Amygdala (tissue), 56 donors: ENCODE measurements at regions not wholly inside any gene's neighbourhood (a gene's known extent, or its start where the extent isn't known, plus 50 kb on each side); places are given as distances from the start of the nearest gene placed in this dataset.

Source experiments
- DNase-seq, 56 donors: peaks; one replicate each; lab custom pipeline; 2025; lab: John Stamatoyannopoulos, UW

DNA sequence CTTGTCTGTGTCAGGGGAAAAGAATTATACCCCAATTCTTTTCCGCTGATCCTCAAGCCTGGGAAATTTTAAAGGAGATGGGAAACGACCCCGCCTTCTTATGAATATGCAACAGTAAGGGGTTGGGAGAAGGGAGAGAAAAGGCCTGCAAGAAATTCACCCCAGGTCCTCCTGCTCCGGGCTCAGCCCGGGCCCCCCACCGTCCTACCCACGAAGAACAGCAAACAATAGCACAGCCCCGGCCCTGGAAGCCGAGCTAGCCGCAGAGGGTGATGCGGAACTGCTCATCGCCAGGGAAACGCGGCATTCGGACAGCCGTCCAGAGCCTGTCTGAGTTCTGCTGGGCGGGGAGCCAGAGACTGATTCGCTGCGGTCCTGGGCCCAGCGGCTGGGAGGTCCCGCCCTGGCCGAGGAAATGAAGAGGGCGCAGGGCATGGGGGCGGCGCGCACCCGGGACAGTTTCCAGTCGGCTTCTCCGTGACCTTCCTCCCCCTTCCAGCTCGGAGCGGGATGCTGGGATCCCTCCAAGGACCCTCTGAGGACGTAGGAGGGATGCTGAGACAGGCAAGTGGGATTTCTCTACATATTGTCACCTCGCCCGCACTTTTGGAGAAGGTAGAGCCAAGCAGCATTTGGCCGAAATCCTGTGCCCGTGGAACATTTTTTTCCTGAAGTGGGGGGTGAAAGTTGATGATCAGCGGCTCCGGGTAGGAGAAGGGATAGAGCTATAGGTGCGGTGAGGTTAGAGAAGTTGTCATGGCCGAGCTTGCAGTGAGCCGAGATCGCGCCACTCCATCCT lies 82.3 kb upstream of the C1QTNF9B start:
- peak in 54 of 56 donors; percentile 9 to 86 (median 67) for DNase-seq

DNA sequence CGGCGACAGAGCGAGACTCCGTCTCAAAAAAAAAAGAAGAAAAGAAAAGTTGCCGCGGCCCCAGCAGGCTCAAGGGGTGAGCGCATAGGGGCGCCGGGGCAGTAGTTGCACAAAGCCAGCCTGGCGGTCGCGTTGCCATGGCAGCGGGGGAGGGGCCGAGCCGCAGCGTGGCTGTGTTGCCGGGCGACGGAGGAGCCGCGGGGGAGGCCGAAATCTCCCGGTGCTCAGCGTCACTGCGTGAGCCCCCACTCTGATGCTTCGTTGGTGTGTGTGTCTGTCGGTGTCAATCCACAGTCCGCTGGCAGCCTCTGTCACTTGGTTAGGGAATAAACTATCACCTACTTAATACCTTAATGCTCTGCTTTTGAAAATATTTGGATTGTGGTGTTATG lies 82.9 kb upstream of the C1QTNF9B start:
- peak in 55 of 56 donors; percentile 16 to 92 (median 74) for DNase-seq

DNA sequence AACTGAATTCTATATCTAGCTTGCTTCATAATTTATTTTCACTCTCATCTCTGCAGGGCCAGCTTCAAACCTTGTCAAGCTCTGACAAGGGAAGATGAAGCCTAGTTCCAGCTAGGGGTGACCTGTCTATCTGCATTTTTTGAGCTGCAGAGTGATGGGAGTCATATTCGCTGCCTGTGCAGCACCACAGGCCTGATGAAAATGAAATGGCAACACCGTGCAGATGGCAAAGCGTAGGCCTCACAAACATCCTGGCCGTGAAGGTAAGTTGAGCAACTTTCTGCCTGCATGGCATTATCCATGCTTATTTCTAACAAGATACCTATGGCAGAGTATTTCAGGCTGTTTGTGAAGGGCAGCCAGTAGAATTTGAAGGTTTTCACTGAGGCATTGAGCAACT lies 86.4 kb upstream of the C1QTNF9B start:
- no peak for DNase-seq

DNA sequence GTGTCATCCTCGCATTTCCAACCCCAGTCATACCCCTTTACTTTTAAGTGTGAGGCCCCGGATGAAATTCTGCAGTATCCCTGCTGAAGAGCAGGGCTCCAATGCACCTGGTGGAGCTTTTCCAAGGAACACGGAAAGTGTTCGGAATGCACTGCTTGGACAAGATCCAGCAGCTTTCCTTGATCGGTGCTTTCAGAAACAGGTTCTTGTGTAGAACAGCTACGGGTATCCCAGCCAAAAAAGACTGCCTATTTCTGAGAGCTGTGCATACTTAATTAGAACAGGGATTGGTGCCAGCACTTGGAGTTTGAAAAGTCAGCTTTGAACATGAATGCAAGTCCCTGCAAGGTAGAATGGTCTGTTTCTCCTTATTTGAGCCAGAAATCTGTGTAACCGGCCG lies 87.2 kb upstream of the C1QTNF9B start:
- DNase-seq, result peak in 2 of 56 donors; percentile 8 to 36

DNA sequence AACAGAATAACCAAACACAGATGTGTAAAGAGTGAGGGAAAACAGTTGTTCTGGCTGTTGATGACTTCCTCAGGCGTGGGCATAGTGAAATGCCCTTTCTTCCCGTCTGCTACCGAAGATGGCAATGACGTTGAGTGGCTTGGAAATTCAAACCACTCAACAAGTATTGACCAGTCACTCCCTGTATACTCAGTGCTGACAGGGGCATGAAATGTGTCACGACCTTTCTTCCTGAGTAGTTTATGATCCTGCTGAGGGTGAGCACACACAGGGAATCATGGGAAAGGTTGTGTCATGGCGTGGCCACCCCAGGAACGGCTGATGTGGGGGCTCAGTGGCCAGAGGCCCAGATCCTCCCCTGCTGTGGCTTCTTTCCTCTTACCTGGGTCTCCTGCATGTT lies 87.8 kb upstream of the C1QTNF9B start:
- no peak for DNase-seq

DNA sequence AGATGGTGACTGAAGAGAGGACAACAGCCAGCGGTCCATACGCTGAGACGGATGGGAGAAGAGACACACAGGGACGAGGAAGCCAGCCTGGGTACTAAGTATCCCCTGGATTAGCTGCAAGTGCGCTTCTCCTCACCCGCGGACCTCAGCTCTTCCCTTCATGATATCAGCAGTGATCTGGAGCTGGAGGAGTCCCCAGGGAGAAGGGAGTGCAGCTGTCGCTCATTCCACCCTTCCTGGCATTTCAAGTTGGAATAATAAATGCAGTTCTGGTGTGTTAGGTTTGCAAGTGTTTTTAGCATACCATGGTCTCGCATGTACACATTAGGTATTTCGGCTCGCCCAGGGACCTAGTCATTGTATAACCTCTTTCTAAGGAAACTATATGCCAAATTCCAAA lies 88.5 kb upstream of the C1QTNF9B start:
- no peak for DNase-seq

DNA sequence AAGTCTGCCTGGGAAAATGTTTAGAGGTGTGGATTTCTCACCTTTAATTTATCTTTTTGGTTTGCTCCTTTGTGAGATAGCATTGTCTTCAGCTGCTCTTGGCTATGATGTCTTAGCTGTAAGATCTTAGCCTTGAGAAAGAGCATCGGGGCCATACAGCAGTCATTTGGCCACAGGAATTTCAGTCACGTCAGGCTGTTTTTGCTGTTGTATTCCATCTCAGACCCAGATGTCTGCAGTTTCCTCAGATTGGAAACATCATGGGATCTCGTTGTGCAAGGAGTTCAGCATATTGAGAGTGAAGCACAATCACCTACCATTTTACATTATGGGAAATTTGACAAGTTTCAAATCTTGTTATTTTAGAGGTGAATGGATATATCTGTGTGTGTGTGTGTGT lies 89.3 kb upstream of the C1QTNF9B start:
- DNase-seq, result no peak

DNA sequence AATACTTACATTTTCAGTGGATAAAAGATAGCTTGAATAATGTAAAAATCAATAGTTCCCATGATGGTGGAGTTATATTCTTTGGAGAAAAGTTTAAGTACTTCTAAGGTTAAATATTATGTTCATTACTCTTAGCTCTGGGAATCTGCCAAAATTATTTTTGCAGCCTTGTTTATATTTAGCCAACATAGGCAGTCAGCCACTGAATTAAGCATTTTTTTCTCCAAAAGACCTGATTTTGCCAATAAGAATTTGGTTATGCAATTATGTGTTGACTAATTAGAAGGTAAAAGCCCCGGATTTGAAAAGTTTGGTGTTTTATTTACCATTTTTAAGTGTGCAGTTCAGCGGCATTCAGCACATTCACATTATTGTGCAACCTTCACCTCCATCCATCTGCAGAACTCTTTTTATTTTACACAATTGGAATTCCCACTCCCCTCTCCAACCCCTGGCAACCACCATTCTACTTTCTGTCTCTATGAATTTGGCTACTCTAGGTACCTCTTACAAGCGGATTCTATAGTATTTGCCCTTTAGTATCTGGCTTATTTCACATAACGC lies 90.1 kb upstream of the C1QTNF9B start:
- no peak for DNase-seq

DNA sequence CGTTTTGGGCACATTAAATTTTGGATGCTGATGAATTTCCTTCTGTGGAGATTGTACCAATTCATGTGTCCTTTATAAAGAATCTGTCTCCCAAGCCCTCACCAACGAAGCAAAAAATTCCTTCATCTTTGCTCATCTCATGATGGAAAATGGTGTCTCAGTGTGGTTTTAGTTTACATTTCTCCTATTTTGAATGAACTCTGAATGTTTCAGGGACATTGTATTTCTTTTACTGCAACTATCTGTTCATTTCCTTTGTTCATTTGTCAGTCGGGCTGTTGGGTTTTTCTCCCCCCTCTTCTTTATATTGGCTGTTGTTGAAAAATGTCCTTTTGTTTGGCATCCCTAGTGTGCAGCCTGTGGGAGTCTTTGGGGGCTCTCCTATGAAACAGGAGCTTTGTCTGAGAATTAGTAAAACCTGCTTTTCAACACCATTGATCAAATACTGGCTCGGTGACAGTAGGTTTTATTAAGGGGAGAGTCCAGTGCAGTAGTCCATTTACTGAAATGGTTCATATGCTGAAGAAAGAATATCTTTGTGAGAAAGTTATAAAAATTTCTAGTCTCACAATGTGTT lies 91.3 kb upstream of the C1QTNF9B start:
- DNase-seq, result no peak

DNA sequence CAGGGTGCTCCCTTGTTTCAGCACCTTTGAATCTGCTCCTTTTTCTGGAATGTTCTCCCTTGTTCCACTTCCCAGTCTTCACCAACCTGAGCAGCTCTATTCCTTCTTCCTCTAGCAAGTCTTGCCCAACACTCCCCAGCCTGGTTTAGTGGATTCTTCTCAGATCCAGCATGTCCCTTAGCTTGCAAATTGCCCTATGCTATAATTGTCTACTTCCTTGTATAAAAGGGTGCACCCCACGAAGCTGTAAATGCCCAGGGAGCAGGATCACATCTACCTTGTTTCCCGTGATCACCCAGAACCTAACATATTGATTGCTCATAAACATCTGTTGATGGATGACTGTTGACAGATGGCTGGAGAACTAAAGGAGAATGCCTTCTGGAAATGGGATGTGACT lies 93.2 kb upstream of the C1QTNF9B start:
- no peak for DNase-seq

DNA sequence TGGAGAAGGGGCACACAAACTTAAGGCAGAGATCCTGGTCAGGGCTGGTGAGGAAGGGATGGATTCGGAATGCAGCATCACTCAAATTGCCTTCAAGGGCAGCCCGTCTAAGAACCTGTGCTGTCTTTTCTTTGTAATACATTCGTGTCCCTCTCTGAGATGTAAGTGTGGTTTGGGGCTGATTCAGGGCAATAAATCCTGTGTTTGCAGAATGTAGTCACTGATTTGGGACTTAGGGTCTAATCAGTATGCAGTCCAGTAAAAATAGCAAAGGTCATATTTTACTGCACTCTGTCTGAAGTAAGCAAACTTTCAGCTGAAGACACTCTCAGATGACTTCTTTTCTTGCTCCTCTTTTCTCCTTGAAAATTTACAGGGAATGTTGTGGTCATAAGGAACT lies 93.8 kb upstream of the C1QTNF9B start:
- DNase-seq, result no peak

DNA sequence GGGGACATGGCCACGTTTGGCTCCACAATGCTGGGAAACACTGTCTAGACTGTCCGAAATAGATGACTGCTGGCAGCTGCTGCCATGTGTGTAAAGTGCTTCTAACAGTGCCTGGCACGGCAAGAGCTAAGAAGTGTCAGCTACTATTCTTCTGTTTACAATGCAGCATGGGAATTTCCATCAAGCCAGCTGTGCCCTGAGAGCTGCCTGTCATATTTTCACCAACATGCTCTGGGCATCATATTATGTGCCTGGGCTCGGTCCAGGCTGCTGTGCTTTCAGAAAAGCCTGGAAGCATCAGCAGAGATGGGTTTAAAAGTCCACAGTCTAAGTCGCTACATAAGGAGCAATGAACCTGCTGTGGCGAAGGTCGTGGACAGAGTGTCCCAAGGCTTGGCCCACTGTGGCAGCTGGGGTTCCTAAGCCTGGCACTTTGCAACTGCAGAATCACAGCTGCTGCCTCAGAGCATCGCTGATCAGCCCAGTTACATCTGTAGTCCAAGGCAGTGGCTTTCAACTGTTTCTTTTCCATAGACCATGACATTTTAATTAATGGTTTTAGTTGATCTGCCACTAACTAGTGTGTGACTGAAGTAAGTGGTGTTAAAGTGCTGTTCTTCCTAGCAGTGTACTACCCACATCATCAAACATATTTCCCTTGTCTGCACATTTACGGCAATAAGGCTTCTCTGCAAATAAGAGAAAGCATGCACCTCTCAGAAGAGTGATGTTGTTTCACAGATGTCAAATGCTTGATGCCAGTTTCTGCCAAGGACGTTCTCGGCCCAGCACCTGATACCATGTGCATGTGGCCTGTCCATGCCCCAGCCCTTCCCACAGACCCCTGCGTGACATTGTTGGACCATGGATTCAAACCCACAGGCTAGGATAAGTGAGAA lies 95.7 kb upstream of the C1QTNF9B start:
- DNase-seq, result peak in 51 of 56 donors; percentile 20 to 95 (median 73)

DNA sequence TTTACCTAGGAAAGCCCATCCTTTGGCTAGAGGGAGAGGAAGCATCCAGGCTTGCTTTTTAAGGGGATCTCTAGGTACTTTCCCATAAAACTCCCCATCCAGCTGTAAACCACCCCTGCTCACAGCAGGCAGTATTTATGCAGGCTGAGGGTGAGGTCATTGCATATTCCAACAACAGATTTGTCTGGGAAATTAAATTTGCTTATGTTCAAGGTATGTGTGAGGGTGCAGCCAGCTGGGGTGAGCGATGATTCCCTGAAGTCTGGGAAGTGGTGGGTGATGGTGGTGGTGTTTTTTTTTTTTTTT lies 96.3 kb upstream of the C1QTNF9B start:
- DNase-seq, result no peak

DNA sequence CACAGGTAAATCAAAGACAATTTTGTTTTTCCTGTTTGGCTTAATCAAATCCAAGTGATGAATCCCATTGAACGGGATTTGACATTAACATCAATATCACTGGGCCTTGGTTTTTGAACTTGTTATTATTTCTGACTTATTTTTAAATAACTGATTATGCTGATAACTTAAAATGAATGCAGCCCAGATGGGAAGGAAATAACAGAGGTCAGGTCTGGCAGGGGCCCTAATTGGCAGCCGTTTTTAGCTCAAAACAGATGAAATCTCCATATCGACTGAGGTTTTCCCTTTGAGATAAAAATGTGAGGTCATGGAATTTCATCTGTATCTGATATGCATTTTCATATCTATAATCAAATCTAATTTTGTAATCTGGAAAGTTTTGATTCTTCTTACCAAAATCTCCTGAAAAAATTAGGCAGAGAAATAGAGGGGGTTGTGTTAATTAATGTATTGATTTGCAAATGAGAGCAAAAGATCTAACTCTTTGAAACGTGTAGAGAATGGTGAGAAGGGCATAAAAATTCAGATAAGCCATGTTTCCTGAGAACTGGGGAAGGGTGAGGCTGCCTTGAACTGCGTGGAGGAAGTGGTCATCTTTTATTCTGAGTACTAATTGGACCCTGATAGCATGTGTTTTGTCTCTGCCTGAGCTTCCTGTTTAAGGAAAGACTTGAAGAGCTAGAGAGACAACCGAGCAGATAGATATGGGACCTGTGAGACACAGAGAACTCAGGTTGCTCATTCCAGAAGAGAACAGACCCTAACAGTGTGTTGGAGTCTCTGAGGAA lies 98.2 kb upstream of the C1QTNF9B start:
- no peak for DNase-seq

DNA sequence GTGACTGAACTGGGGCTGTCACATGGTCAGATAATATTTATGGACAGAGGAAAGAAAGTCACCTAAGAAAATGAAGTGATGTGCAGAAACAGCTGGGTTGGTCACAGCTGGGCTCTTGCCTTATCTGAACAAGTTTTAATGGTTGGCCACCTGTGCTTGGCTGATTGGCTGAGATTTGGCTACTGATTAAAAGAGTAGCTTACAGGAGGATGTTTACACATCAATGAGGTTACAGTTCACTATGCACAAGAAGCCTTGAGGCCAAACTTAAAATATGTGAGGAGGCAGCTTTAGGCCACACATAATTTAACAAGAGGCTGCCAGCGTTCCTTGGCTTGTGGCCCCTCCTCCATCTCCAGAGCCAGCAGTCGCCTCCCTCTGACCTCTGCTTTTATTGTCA lies 99.2 kb upstream of the C1QTNF9B start:
- DNase-seq, result no peak

DNA sequence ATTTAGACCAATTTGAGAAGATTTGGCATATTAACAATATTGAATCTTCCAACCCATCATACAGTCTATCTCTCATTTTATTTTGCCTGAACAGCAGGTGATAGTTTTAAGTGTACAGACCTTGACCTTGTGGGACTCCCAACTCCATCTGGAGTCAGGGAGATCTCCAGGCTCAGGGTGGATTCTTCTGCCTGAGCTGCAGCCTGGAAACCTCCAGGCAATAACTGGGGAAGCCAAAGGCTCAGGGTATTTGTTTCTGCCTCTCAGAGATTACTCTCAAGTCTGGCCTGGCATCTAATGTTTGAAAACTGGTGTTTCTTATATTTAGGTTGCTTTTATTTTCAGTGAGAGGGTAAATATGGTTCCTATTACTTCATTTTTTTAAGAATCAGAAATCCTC lies 102.1 kb upstream of the C1QTNF9B start:
- DNase-seq, result no peak

DNA sequence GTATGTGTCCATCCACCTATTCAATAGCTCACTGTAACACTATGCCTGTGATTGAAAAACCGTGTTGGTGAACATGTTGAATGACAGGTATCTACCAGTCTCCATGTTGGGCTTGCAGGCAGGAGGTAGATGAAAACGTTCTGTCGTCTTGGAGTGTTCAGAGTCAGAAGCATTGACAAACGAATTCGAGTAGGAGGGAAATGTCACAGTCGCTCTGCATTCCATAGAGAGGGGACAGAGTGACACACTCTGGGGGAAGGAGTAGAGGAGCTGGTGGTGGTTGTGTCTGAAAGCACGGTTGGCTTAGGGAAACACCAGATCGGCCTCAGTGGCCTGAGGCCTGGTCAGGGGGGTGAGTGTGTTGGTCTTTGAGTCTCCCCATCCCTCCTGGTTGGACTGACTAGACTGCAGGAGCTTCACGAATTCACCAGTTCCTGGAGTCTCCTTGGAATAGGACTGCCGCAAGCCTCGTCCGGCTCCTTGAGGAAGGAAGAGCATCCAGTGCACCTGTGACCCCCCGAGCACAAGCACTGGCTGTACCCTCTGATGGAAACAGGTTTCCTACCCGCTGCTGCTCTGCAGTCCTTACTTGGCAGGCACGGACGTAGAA lies 105.0 kb upstream of the C1QTNF9B start:
- DNase-seq, result no peak

DNA sequence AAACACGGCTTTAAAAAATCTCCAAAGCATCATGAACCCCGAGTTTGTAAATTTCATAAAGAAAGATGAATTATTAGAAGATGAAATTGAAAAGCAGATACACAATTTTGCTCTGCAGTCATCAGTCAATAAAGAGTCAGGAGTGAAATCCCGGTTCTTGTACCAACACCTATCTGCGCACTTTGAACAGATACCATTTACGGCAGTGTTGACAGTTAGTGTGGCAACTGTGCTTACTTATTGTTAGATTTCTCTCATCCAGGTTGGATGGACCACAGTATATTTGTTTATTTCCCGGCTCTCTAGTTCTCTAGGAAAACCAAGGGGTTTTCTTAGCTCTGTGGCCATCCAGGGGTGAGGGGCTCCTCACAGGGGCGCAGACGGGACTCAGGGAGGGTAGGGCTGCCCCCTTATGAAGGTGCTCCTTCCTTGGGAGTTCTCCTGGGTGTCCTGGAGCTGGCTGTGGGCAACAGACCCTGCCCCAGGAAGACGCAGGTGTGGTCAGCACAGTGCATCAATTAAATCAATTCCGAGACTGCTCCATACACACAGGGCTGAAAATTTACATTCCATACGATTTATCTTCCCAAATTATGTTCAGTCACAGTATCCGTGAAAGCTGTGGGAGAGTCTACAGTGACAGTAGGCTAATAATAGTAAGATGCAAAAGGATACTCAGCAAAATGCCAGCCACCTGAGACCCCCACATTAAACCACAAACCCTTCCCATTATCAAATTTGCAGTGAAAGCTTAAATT lies 107.0 kb upstream of the C1QTNF9B start:
- no peak for DNase-seq

DNA sequence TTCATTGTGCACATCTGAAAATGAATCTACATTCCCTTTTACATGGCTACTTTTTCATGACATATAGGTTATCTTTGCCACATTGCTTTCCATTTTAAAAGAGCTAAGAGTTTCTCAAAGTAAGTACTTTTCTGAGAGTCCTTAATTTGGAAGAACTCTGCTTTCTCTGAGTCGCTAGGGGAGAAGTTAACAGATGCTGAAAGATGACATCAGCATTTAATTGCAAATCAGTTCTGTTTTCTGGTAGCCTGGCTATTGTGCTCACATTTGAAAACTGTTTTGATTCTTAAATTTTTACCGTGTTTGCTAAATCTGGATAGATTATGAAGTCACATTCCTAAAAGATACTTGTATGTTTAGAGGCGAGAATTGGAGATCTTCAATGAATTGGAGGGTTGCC lies 107.7 kb upstream of the C1QTNF9B start:
- DNase-seq, result no peak
